ENCODE measurements at regions not wholly inside any gene's neighbourhood (a gene's known extent, or its start where the extent isn't known, plus 50 kb on each side); places are given as distances from the start of the nearest gene placed in this dataset.

GRCh38 chr3:148466980-148467740 lies 230.5 kb upstream of the AGTR1 start (continued):
- TF ChIP-seq REST (IDR thresholded peaks at IDR 0.05; ENCODE audit: unreplicated experiment) (no peak), CTCF (conservative IDR thresholded peaks at IDR 0.05; ENCODE audit: low read depth in 2 of 2) (no peak), ZNF331 (CRISPR knock-in tag; IDR thresholded peaks at IDR 0.05; ENCODE audit: low read depth) (no peak)

GRCh38 chr3:148477375-148477774 lies 220.3 kb upstream of the AGTR1 start:
- Histone ChIP-seq H3K36me3 (ENCODE audit: insufficient read depth) (no peaks in the 10 kb centered on the region), H3K4me1 (ENCODE audit: insufficient read depth) (no peaks in the 10 kb centered on the region), H3K9me2 (ENCODE audit: insufficient read depth) (peaks cover 12% of the 10 kb centered on the region), H3K27me3 (ENCODE audit: insufficient read depth) (no peaks in the 10 kb centered on the region), H3K4me3 (no peak overlapping the region), H3F3A (replicated peaks; ENCODE audit: low read depth) (no peaks in the 10 kb centered on the region), H2AFZ (no peak overlapping the region), H3K79me2 (replicated peaks; ENCODE audit: insufficient read depth) (no peaks in the 10 kb centered on the region), H4K20me1 (replicated peaks; ENCODE audit: insufficient read depth) (no peaks in the 10 kb centered on the region), H3K4me2 (no peak overlapping the region), H3K27ac (ENCODE audit: low read depth) (no peak overlapping the region)
- no peak for TF ChIP-seq ETS1 (IDR thresholded peaks at IDR 0.05)
- no peak for TF ChIP-seq JUNB (IDR thresholded peaks at IDR 0.05; ENCODE audit: unreplicated experiment)
- no peak for ATAC-seq
- Mint-ChIP-seq H3K4me3 (no peak overlapping the region), H3K9me3 (peaks cover 8% of the 10 kb centered on the region; the same call in 2 of the 3 replicates), H3K27ac (no peak overlapping the region), H3K36me3 (ENCODE audit: low read depth) (no peaks in the 10 kb centered on the region), H3K4me1 (no peaks in the 10 kb centered on the region), H3K27me3 (ENCODE audit: insufficient read depth, low read depth, poor library complexity) (peaks cover 3% of the 10 kb centered on the region)
- no peak for DNase-seq (ENCODE audit: low spot score)

- no peak overlapping the region for H3K27ac Mint-ChIP-seq
- Histone ChIP-seq H3K27ac (ENCODE audit: low read depth) (no peak overlapping the region), H3K79me2 (replicated peaks; ENCODE audit: insufficient read depth) (no peaks in the 10 kb centered on the region), H3K36me3 (ENCODE audit: insufficient read depth) (no peaks in the 10 kb centered on the region), H3K4me1 (ENCODE audit: insufficient read depth) (no peaks in the 10 kb centered on the region), H3K9me2 (ENCODE audit: insufficient read depth) (no peaks in the 10 kb centered on the region), H2AFZ (no peak overlapping the region), H3F3A (replicated peaks; ENCODE audit: low read depth) (no peaks in the 10 kb centered on the region), H4K20me1 (replicated peaks; ENCODE audit: insufficient read depth) (no peaks in the 10 kb centered on the region), H3K4me2 (no peak overlapping the region), H3K4me3 (no peak overlapping the region), H3K27me3 (ENCODE audit: insufficient read depth) (no peaks in the 10 kb centered on the region)
- H3K4me3 Mint-ChIP-seq = no peak overlapping the region
- no peaks in the 10 kb centered on the region for H3K36me3 Mint-ChIP-seq (ENCODE audit: low read depth)
- no peak for DNase-seq (ENCODE audit: low spot score)
- no peaks in the 10 kb centered on the region for H3K9me3 Mint-ChIP-seq
- no peaks in the 10 kb centered on the region for H3K27me3 Mint-ChIP-seq (ENCODE audit: insufficient read depth, low read depth, poor library complexity)
- H3K4me1 Mint-ChIP-seq = no peaks in the 10 kb centered on the region
- no peak for ATAC-seq
- TF ChIP-seq ZNF114 (CRISPR knock-in tag; IDR thresholded peaks at IDR 0.05) (no peak), ETS1 (IDR thresholded peaks at IDR 0.05) (no peak), CTCF (conservative IDR thresholded peaks at IDR 0.05; ENCODE audit: low read depth in 2 of 2) (no peak), STAT1 (IDR thresholded peaks at IDR 0.05; ENCODE audit: unreplicated experiment) (no peak)
Measured at GRCh38 chr3:148493631-148494030, 204.1 kb upstream of the AGTR1 start.

Data from GM23338 (cell line).